Stromal cell of bone marrow (primary cell): ENCODE measurements at regions not wholly inside any gene's neighbourhood (a gene's known extent, or its start where the extent isn't known, plus 50 kb on each side); places are given as distances from the start of the nearest gene placed in this dataset.
"Not testable (repeated sequence)": the region's sequence is repeated elsewhere in the genome, so short reads cannot be mapped to it uniquely, and the experiment has no call there.

ENCODE experiments used
- DNase-seq: peaks from one replicate; pipeline ENCODE4 v3.0.0-alpha.2; 2012; ENCODE audit warnings: low read depth

GRCh38 chr2:164024396-164024795 lies 288.6 kb upstream of the FIGN start:
- DNase-seq, result no peak

DNA sequence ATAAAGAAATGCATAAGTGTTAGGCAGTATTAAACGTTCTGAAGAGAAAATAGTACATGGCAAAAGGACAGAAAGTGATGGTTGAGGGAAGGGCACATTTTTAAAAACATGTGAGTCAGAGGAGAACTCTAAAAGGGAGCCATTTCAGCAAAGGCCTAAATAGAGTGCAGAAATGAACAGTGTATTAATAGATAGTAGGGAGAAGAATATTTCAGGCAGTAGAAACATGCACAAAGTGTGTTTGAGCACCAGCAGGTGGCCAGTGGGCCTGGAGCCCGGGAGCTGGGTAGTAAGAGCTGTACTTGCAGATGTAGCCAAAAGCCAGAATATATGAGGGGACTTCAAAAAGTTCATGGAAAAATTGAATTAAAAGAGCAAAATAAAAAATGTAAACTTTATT lies 288.1 kb upstream of the FIGN start:
- DNase-seq, result no peak

DNA sequence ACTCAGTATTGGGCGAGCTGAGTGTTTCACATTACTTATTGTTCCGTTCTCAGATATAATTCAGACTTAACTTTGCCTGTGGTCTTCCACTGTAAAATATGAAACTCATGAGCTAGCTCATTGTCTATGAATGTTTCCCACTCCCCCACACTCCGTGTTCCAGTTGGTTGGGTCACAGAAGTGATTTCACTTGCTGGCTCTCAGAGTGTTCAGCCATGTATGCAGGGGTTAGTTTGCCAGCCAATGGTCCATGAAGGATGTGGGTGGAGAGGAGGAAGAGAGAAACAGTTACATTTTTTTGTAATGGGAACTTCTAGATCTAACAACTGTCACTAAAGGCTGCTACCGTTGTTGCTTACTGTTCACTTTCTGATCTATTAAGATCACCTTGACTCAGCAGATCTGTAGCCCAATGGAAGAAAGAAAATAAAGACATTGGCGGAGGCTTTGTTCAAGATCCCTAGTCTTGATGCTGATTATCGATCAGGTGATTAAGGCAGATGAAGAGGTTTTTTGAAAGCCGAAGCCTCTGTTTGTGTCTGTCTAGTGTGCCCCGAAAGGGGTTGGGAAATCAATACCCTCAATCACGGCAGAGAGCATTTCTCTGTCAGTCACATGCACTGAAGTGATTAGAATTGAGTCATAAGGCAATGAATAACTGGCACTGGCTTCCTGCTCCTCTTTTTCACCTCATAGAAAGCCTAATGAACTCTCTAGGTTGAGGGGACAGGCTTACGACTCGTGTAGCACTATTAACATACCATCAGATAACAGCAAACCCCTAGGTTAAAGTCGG lies 279.7 kb upstream of the FIGN start:
- peak; percentile 26 for DNase-seq

DNA sequence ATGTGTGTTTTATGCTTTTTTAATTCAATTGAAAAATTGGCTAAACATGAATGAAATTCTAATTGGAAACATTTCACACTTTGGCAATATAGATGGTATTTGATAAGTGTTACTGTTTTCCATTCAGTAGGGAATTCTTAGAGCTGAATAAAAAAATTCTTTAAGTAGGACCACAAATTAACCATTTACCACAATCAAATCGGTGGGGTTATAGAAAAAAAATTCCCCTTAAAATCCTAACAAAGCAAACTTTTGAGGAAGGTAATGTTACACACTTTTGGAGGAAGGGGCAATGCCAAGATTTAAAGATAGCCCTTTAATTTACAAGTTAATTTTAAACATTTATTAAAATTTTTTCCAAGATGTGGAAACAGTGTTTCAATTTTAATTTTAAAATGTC lies 279.0 kb upstream of the FIGN start:
- no peak for DNase-seq

DNA sequence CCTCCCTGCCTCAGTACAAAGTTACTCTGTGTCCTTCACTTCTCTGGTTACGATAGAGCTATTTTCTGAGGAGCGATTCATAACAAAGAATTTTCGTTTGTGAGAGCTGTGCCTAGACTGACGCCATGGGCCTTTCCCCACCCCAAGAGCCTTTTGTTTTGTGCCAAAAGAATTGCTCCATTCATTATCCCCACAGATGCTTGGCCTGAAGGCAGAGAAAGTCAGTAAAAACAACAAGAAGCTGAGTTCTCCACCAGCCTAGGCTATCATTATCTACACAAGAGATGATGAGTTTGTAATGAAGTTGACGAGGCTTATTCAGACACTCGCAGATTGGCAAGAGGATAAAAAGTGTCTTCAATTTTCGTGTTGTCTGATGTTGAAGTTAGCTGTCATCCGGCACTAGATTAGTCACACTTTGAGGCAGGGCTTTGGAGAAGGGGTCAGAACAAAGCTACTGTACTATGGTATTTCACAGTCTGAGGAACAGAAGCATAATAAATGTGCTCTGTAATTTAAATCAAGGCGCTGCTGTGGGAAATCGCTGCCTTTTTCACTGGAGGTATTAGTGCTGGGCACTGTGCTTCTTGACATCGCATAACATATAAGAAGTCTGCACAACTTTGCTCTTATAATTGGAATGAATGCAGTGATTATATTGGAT lies 278.4 kb upstream of the FIGN start:
- DNase-seq, result peak; percentile 27

GRCh38 chr2:164012581-164012980 lies 276.8 kb upstream of the FIGN start:
- DNase-seq, result no peak

DNA sequence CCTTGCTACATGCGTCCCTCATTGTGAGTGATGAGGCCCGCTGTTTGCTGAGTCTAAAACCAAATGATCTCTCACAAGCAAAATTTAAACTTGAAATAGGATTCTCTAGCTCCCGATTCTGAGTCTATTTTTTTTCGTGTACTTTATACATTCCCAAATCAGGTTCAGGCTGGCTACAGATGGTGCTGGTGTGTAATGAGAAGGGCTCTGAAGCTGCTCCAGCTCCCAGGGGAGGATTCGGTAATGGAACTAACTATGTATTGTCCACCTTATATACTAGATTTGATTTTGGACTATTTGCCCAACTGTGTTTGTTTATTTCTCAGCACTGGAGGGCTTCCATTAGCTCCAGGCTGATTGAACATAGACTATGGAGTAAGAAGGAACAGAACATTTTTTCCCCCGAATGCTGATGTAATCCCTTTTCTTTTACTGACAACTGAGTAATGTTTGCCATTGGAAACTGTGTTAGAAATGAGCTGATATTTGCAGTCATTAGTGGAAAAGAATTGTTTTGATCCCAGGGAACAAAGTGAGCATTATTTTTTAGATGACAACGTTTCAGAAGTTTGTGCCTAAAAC lies 274.0 kb upstream of the FIGN start:
- DNase-seq, result no peak

- DNase-seq, result no peak
These were observed 272.9 kb upstream of the FIGN start for GRCh38 chr2:164008752-164009151.

GRCh38 chr2:164006704-164007103 lies 270.9 kb upstream of the FIGN start:
- no peak for DNase-seq

- DNase-seq, result peak; percentile 18
These were observed 264.4 kb upstream of the FIGN start for GRCh38 chr2:164000176-164000575.

DNA sequence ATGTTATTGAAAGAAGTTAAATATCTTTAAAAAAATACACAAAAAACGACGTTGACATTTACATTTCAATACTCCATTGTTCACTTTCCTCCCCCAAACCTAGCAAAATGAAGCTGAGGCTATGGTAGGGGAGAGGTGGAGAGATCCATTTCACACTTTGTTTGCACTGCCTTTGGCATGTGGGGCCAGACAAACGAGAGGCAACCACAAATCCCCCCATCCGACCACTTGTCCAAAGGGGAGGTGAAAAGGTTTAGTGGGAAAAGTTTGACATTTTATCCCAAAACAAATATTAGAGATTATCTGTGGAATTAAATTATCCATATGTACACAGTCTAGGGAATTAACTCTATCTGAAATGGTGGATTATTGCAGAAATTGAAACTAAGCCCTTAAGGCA lies 261.7 kb upstream of the FIGN start:
- DNase-seq, result no peak

- DNase-seq, result no peak
These were observed 254.7 kb upstream of the FIGN start for GRCh38 chr2:163990541-163990940.

- DNase-seq, result no peak
These were observed 254.3 kb upstream of the FIGN start for GRCh38 chr2:163990101-163990500.

- no peak for DNase-seq
These were observed 251.6 kb upstream of the FIGN start for GRCh38 chr2:163987175-163987940.

DNA sequence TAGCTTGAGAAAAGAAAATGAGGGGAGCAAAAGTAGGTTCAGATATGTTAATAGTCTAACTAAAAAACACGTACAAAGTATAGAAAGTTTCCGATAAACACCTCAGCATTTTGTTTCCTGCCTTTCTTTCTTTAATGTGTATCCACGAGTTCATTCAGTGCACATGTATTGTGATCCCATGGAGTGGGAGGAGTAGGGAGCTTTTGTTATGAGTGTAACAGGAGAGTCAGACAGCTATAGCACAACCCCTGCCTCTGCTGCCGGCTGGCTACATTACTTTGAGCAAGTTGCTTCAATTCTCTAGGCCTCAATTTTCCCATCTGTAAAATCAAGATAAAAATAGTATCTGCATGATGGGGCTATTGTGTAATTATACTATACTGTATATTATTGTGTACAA lies 249.2 kb upstream of the FIGN start:
- DNase-seq, result no peak

GRCh38 chr2:163983911-163984310 lies 248.1 kb upstream of the FIGN start:
- no peak for DNase-seq

- DNase-seq, result no peak
These were observed 247.1 kb upstream of the FIGN start for GRCh38 chr2:163982938-163983337.

DNA sequence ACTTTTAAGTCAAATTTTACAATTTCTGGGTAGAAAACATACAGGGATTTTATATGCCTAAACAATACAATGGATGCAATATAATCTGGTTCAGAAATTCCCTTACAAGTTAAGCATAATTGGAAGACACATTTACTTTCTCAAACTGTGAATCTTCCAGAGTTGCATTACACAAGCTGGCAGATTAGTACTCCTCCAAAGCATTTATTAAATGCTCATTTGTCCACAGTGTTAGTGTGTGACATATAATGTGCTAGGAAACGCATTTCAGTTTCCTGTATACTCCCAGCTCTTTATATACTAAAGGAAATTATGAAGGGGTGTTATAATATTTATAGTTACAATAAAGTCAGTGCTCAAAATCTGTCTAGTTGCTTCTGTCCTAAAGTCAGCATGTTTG lies 239.0 kb upstream of the FIGN start:
- no peak for DNase-seq

- DNase-seq, result peak; percentile 21
These were observed 234.4 kb upstream of the FIGN start for GRCh38 chr2:163970058-163970813.

DNA sequence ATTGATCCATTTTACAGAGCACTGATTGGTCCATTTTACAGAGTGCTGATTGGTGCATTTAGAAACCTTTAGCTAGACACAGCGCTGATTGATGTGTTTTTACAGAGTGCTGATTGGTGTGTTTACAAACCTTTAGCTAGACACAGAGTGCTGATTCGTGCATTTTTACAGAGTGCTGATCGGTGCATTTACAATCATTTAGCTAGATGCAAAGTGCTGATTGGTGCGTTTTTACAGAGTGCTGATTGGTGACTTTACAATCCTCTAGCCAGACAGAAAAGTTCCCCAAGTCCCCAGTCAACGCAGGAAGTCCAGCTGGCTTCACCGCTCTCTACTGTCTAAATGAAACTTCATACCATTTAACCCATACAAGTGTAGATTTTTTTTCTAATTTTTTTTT lies 228.5 kb upstream of the FIGN start:
- not testable (repeated sequence) for DNase-seq

GRCh38 chr2:163953390-163953907 lies 217.6 kb upstream of the FIGN start:
- DNase-seq, result no peak

DNA sequence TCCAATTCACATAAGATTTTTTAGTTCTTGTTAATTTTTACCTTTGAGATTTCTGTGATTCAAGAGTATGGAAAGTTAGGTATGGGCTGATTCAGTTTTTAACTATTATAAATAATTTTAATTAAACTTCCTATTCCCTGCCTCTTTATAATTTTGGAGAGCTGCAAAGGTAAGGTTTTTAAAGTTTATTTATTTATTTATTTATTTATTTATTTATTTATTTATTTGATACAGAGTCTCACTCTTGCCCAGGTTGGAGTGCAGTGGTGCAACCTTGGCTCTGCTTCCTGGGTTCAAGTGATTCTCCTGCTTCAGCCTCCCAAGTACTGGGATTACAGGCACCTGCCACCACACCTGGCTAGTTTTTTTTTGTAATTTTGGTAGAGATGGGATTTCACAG lies 215.5 kb upstream of the FIGN start:
- DNase-seq, result no peak
